GM12891 (cell line): ENCODE measurements at regions not wholly inside any gene's neighbourhood (a gene's known extent, or its start where the extent isn't known, plus 50 kb on each side); places are given as distances from the start of the nearest gene placed in this dataset.

Experiments used
- PAX5 ChIP-seq: IDR thresholded peaks from 2 replicates; pipeline ENCODE4 v1.6.1; 2011; ENCODE audit warnings: low read length, moderate library complexity, mild to moderate bottlenecking; ENCODE audit not compliant: insufficient read depth, severe bottlenecking
- POLR2A ChIP-seq: IDR thresholded peaks from 2 replicates; pipeline ENCODE4 v1.6.1; 2011; ENCODE audit warnings: low read depth, low read length, control low read depth
- POLR2AphosphoS5 ChIP-seq: IDR thresholded peaks from 2 replicates; pipeline ENCODE4 v1.6.1; 2011; ENCODE audit warnings: low read depth, low read length, control low read depth
- POU2F2 ChIP-seq: IDR thresholded peaks from 2 replicates; pipeline ENCODE4 v1.6.1; 2011; ENCODE audit warnings: low read depth, mild to moderate bottlenecking, control low read depth, low read length, moderate library complexity

DNA sequence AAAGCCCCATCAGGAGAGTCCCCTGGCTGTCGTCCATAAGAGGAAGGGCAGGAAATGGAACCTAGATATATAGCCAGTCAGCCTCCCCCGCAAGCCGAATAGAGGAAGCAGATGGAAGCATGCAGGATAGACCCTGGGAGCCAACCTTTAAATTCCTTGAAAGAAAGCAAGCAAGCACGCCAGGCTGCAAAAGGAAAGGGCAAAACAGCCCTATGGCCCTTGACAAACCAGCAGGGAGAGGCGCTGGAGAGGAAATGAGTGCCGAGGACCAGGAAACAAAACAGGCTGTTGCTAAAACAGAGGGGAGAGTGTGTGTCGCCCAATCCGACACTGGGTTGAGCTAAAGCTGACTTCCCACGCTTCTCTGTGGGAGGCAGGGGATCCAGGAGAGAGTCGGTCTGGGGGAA lies 203.5 kb upstream of the MTNR1B start:
- TF ChIP-seq POLR2A (no peak), POU2F2 (no peak), PAX5 (no peak), POLR2AphosphoS5 (no peak)
